ENCODE measurements at regions not wholly inside any gene's neighbourhood (a gene's known extent, or its start where the extent isn't known, plus 50 kb on each side); places are given as distances from the start of the nearest gene placed in this dataset.

GRCh38 chr4:130559268-130559667 lies 1463.3 kb downstream of the C4orf33 start:
- H3K4me2 ChIP-seq, result no peak overlapping the region
- no peaks in the 10 kb centered on the region for H3K9me2 ChIP-seq (replicated peaks; ENCODE audit: insufficient read depth)
- no peaks in the 10 kb centered on the region for H3K36me3 ChIP-seq (replicated peaks; ENCODE audit: insufficient read depth, low read depth)
- H3K9me3 ChIP-seq (ENCODE audit: low read depth), result no peaks in the 10 kb centered on the region
- TF ChIP-seq EZH2phosphoT487 (IDR thresholded peaks at IDR 0.05; ENCODE audit: low read depth, severe bottlenecking, unreplicated experiment) (no peak), EZH2 (IDR thresholded peaks at IDR 0.05; ENCODE audit: borderline replicate concordance) (no peak), CTCF (IDR thresholded peaks at IDR 0.05; ENCODE audit: poor library complexity) (no peak)
- H3K4me1 ChIP-seq (ENCODE audit: insufficient read depth), result no peaks in the 10 kb centered on the region
- no peaks in the 10 kb centered on the region for H3K79me2 ChIP-seq
- no peaks in the 10 kb centered on the region for H3K27me3 ChIP-seq
- H3K27ac ChIP-seq, result no peak overlapping the region
- WGBS (ENCODE audit: low lambda C conversion rate, missing lambda C conversion rate), result 48% methylated on average over 2 of the region's 2 CpGs
- H2AFZ ChIP-seq, result no peak overlapping the region
- DNase-seq (ENCODE audit: low spot score), result no peak
- no peaks in the 10 kb centered on the region for H4K20me1 ChIP-seq (ENCODE audit: insufficient read depth, poor library complexity, severe bottlenecking)
- no peak overlapping the region for H3K4me3 ChIP-seq

GRCh38 chr4:130563185-130563888 lies 1467.4 kb downstream of the C4orf33 start:
- no peaks in the 10 kb centered on the region for H3K27me3 ChIP-seq
- 25% methylated on average over 8 of the region's 8 CpGs for WGBS (ENCODE audit: low lambda C conversion rate, missing lambda C conversion rate)
- no peaks in the 10 kb centered on the region for H3K9me2 ChIP-seq (replicated peaks; ENCODE audit: insufficient read depth)
- no peaks in the 10 kb centered on the region for H3K36me3 ChIP-seq (replicated peaks; ENCODE audit: insufficient read depth, low read depth)
- H3K79me2 ChIP-seq, result no peaks in the 10 kb centered on the region
- H3K9me3 ChIP-seq (ENCODE audit: low read depth), result no peaks in the 10 kb centered on the region
- DNase-seq (ENCODE audit: low spot score), result peak; percentile 77
- H4K20me1 ChIP-seq (ENCODE audit: insufficient read depth, poor library complexity, severe bottlenecking), result no peaks in the 10 kb centered on the region
- H2AFZ ChIP-seq, result peak overlapping the region; percentile 62
- TF ChIP-seq EZH2phosphoT487 (IDR thresholded peaks at IDR 0.05; ENCODE audit: low read depth, severe bottlenecking, unreplicated experiment) (no peak), EZH2 (IDR thresholded peaks at IDR 0.05; ENCODE audit: borderline replicate concordance) (no peak), CTCF (IDR thresholded peaks at IDR 0.05; ENCODE audit: poor library complexity) (peak; percentile 55)
- peak overlapping the region; percentile 8 for H3K4me3 ChIP-seq
- no peak overlapping the region for H3K27ac ChIP-seq
- no peaks in the 10 kb centered on the region for H3K4me1 ChIP-seq (ENCODE audit: insufficient read depth)
- H3K4me2 ChIP-seq, result peak overlapping the region; percentile 73

- no peaks in the 10 kb centered on the region for H3K27me3 ChIP-seq
- H3K36me3 ChIP-seq (replicated peaks; ENCODE audit: insufficient read depth, low read depth), result no peaks in the 10 kb centered on the region
- DNase-seq (ENCODE audit: low spot score), result no peak
- no peaks in the 10 kb centered on the region for H3K9me3 ChIP-seq (ENCODE audit: low read depth)
- H3K4me1 ChIP-seq (ENCODE audit: insufficient read depth), result no peaks in the 10 kb centered on the region
- peak overlapping the region; percentile 73 for H3K4me2 ChIP-seq
- H3K9me2 ChIP-seq (replicated peaks; ENCODE audit: insufficient read depth), result no peaks in the 10 kb centered on the region
- H2AFZ ChIP-seq, result peak overlapping the region; percentile 62
- WGBS (ENCODE audit: low lambda C conversion rate, missing lambda C conversion rate), result 46% methylated on average over 1 of the region's 1 CpG
- no peaks in the 10 kb centered on the region for H3K79me2 ChIP-seq
- H3K4me3 ChIP-seq, result peak overlapping the region; percentile 8
- no peaks in the 10 kb centered on the region for H4K20me1 ChIP-seq (ENCODE audit: insufficient read depth, poor library complexity, severe bottlenecking)
- no peak for TF ChIP-seq EZH2phosphoT487 (IDR thresholded peaks at IDR 0.05; ENCODE audit: low read depth, severe bottlenecking, unreplicated experiment)
- TF ChIP-seq EZH2 (IDR thresholded peaks at IDR 0.05; ENCODE audit: borderline replicate concordance), result no peak
- TF ChIP-seq CTCF (IDR thresholded peaks at IDR 0.05; ENCODE audit: poor library complexity), result no peak
- no peak overlapping the region for H3K27ac ChIP-seq
These were observed 1468.0 kb downstream of the C4orf33 start for GRCh38 chr4:130563889-130564418.

Data from hepatocyte (in vitro differentiated cells).